MCF 10A (cell line): ENCODE measurements at regions not wholly inside any gene's neighbourhood (a gene's known extent, or its start where the extent isn't known, plus 50 kb on each side); places are given as distances from the start of the nearest gene placed in this dataset.

Source experiments
- BruUV-seq: library from RNA; stranded (reverse); fragments of 400-500 nt; replicated peaks from 2 replicates; lab custom pipeline; 2021; lab: Mats Ljungman, UMichigan
- CTCF ChIA-PET: fragments of 300-600 bp; sonication (Branson Sonifier 250); formaldehyde crosslinking; extraction: SDS; loops from one replicate; lab custom pipeline; 2021; ENCODE audit warnings: antibody characterized with exemption, inconsistent platforms; lab: Yijun Ruan, JAX
- POLR2A ChIA-PET: fragments of 300-600, 350-650 bp; sonication (Branson Sonifier 250); formaldehyde crosslinking; extraction: SDS; loops from one replicate; lab custom pipeline; 2020; ENCODE audit warnings: antibody characterized with exemption, inconsistent platforms; lab: Yijun Ruan, JAX
- DNase-seq: peaks from one replicate; pipeline ENCODE4 v3.0.0-alpha.2; 2018; ENCODE audit not compliant: unreplicated experiment
- H3K27ac Mint-ChIP-seq: one replicate; pipeline ENCODE4 v1.8.0; 2022; ENCODE audit warnings: mild to moderate bottlenecking, low read depth, mixed read lengths; ENCODE audit not compliant: unreplicated experiment
- H3K27me3 Mint-ChIP-seq: one replicate; pipeline ENCODE4 v1.8.0; 2022; ENCODE audit warnings: mixed read lengths; ENCODE audit not compliant: insufficient read depth, unreplicated experiment
- H3K36me3 Mint-ChIP-seq: one replicate; pipeline ENCODE4 v1.8.0; 2022; ENCODE audit warnings: mild to moderate bottlenecking, moderate library complexity, mixed read lengths; ENCODE audit not compliant: insufficient read depth, unreplicated experiment
- H3K4me1 Mint-ChIP-seq: one replicate; pipeline ENCODE4 v1.8.0; 2022; ENCODE audit warnings: mixed read lengths; ENCODE audit not compliant: insufficient read depth, unreplicated experiment
- H3K4me3 Mint-ChIP-seq: one replicate; pipeline ENCODE4 v1.8.0; 2022; ENCODE audit warnings: mild to moderate bottlenecking, moderate library complexity, mixed read lengths; ENCODE audit not compliant: unreplicated experiment
- H3K9me3 Mint-ChIP-seq: one replicate; pipeline ENCODE4 v1.8.0; 2022; ENCODE audit warnings: mixed read lengths; ENCODE audit not compliant: unreplicated experiment
- CTCF ChIP-seq: fragments of 200-600 bp; IDR thresholded peaks from one replicate; pipeline ENCODE4 v1.8.0; 2022; ENCODE audit warnings: antibody characterized with exemption, mild to moderate bottlenecking; ENCODE audit not compliant: unreplicated experiment
- intact Hi-C: fragments of 100-400 bp; cut with micrococcal nuclease; formaldehyde crosslinking; loops from 2 replicates; pipeline ENCODE4 v1.14.1; 2022

GRCh38 chr10:131739206-131739605, 161.6 kb upstream of the PPP2R2D start:
- no peaks in the 10 kb centered on the region for H3K4me1 Mint-ChIP-seq
- ChIA-PET POLR2A (no interaction called here), CTCF (no interaction called here)
- TF ChIP-seq CTCF, result no peak
- H3K36me3 Mint-ChIP-seq, result no peaks in the 10 kb centered on the region
- no TSS peak for BruUV-seq
- no peak for DNase-seq
- H3K4me3 Mint-ChIP-seq, result no peak overlapping the region
- intact Hi-C loops, result no loop called here
- peaks cover 18% of the 10 kb centered on the region for H3K9me3 Mint-ChIP-seq
- no peak overlapping the region for H3K27ac Mint-ChIP-seq
- no peaks in the 10 kb centered on the region for H3K27me3 Mint-ChIP-seq

GRCh38 chr10:131742500-131742951, 158.3 kb upstream of the PPP2R2D start:
- ChIA-PET POLR2A (interaction anchor here (0.5 kb wide), 1 partner anchor 14 kb away, joined by 3 read pairs; no protein-coding TSS in a partner anchor), CTCF (interaction anchor here (0.6 kb wide), 2 partner anchors 122 to 1306 kb away, joined by 3 read pairs; no protein-coding TSS in a partner anchor)
- no peaks in the 10 kb centered on the region for H3K4me1 Mint-ChIP-seq
- no peak overlapping the region for H3K27ac Mint-ChIP-seq
- no peak overlapping the region for H3K4me3 Mint-ChIP-seq
- DNase-seq, result no peak
- H3K9me3 Mint-ChIP-seq, result peaks cover 29% of the 10 kb centered on the region
- no peaks in the 10 kb centered on the region for H3K36me3 Mint-ChIP-seq
- no peak for TF ChIP-seq CTCF
- intact Hi-C loops, result no loop called here
- BruUV-seq, result no TSS peak
- no peaks in the 10 kb centered on the region for H3K27me3 Mint-ChIP-seq

GRCh38 chr10:131743190-131744151, 157.3 kb upstream of the PPP2R2D start:
- DNase-seq, result no peak
- ChIA-PET POLR2A (no interaction called here), CTCF (interaction anchor here (0.6 kb wide), 1 partner anchor 1307 kb away, joined by 3 read pairs; no protein-coding TSS in a partner anchor)
- Mint-ChIP-seq H3K27me3 (no peaks in the 10 kb centered on the region), H3K27ac (no peak overlapping the region), H3K4me1 (no peaks in the 10 kb centered on the region), H3K4me3 (no peak overlapping the region), H3K9me3 (peaks cover 33% of the 10 kb centered on the region), H3K36me3 (no peaks in the 10 kb centered on the region)
- intact Hi-C loops, result no loop called here
- TF ChIP-seq CTCF, result no peak
- no TSS peak for BruUV-seq

GRCh38 chr10:131744346-131744745, 156.5 kb upstream of the PPP2R2D start:
- H3K4me3 Mint-ChIP-seq, result no peak overlapping the region
- ChIA-PET CTCF (interaction anchor here (0.6 kb wide), 1 partner anchor 1472 kb away, joined by 3 read pairs; no protein-coding TSS in a partner anchor), POLR2A (no interaction called here)
- BruUV-seq, result no TSS peak
- H3K27ac Mint-ChIP-seq, result no peak overlapping the region
- no peak for DNase-seq
- no peaks in the 10 kb centered on the region for H3K4me1 Mint-ChIP-seq
- no peak for TF ChIP-seq CTCF
- no peaks in the 10 kb centered on the region for H3K36me3 Mint-ChIP-seq
- intact Hi-C loops, result no loop called here
- H3K9me3 Mint-ChIP-seq, result peaks cover 37% of the 10 kb centered on the region
- no peaks in the 10 kb centered on the region for H3K27me3 Mint-ChIP-seq
